Activated CD4-positive, alpha-beta T cell treated with anti-CD3 and anti-CD28 coated beads, Interleukin-2, amount 10 ng/mL, durations not matched to agents 24 days and 14 days (primary cell): ENCODE measurements at regions not wholly inside any gene's neighbourhood (a gene's known extent, or its start where the extent isn't known, plus 50 kb on each side); places are given as distances from the start of the nearest gene placed in this dataset.

Experiments used
- DNase-seq: peaks from one replicate; pipeline ENCODE4 v3.0.0; 2022
- H3K27ac Mint-ChIP-seq: one replicate; pipeline ENCODE4 v1.8.0; 2022; ENCODE audit warnings: mild to moderate bottlenecking, mixed read lengths
- H3K27me3 Mint-ChIP-seq: one replicate; pipeline ENCODE4 v1.8.0; 2022; ENCODE audit warnings: mixed read lengths
- H3K36me3 Mint-ChIP-seq: one replicate; pipeline ENCODE4 v1.8.0; 2022; ENCODE audit warnings: low read depth, mild to moderate bottlenecking, mixed read lengths
- H3K4me1 Mint-ChIP-seq: one replicate; pipeline ENCODE4 v1.8.0; 2021; ENCODE audit warnings: mixed read lengths
- H3K4me3 Mint-ChIP-seq: one replicate; pipeline ENCODE4 v1.8.0; 2022; ENCODE audit warnings: mild to moderate bottlenecking, moderate library complexity, mixed read lengths
- H3K9me3 Mint-ChIP-seq: one replicate; pipeline ENCODE4 v1.8.0; 2021; ENCODE audit warnings: mixed read lengths
- intact Hi-C: fragments of 100-400 bp; cut with micrococcal nuclease; formaldehyde crosslinking; loops from one replicate; pipeline ENCODE4 v1.15.1; 2023

GRCh38 chr13:54183728-54184127, 1155.1 kb downstream of the OLFM4 start:
- intact Hi-C loops = no loop called here
- H3K4me3 Mint-ChIP-seq = no peak overlapping the region
- DNase-seq = no peak
- no peaks in the 10 kb centered on the region for H3K36me3 Mint-ChIP-seq
- H3K27me3 Mint-ChIP-seq = no peaks in the 10 kb centered on the region
- H3K27ac Mint-ChIP-seq = no peak overlapping the region
- H3K4me1 Mint-ChIP-seq = no peaks in the 10 kb centered on the region
- peaks cover 9% of the 10 kb centered on the region for H3K9me3 Mint-ChIP-seq

- no peak for DNase-seq
- Mint-ChIP-seq H3K4me1 (no peaks in the 10 kb centered on the region), H3K27ac (no peak overlapping the region), H3K27me3 (no peaks in the 10 kb centered on the region), H3K4me3 (no peak overlapping the region), H3K36me3 (no peaks in the 10 kb centered on the region), H3K9me3 (peaks cover 12% of the 10 kb centered on the region)
- intact Hi-C loops = no loop called here
These were observed 1156.0 kb downstream of the OLFM4 start for GRCh38 chr13:54184576-54184975.

- Mint-ChIP-seq H3K27ac (no peak overlapping the region), H3K36me3 (no peaks in the 10 kb centered on the region), H3K27me3 (no peaks in the 10 kb centered on the region), H3K9me3 (peaks cover 13% of the 10 kb centered on the region), H3K4me3 (no peak overlapping the region), H3K4me1 (no peaks in the 10 kb centered on the region)
- DNase-seq = no peak
- intact Hi-C loops = no loop called here
These were observed 1156.5 kb downstream of the OLFM4 start for GRCh38 chr13:54185101-54185500.

GRCh38 chr13:54185785-54186184, 1157.2 kb downstream of the OLFM4 start:
- intact Hi-C loops = no loop called here

GRCh38 chr13:54187461-54187860, 1158.8 kb downstream of the OLFM4 start:
- intact Hi-C loops = no loop called here
- no peak overlapping the region for H3K27ac Mint-ChIP-seq
- DNase-seq = no peak
- no peak overlapping the region for H3K4me3 Mint-ChIP-seq
- H3K36me3 Mint-ChIP-seq = no peaks in the 10 kb centered on the region
- H3K4me1 Mint-ChIP-seq = no peaks in the 10 kb centered on the region
- H3K27me3 Mint-ChIP-seq = no peaks in the 10 kb centered on the region
- H3K9me3 Mint-ChIP-seq = peaks cover 13% of the 10 kb centered on the region

More at GRCh38 chr13:54185785-54186184, 1157.2 kb downstream of the OLFM4 start:
- Mint-ChIP-seq H3K36me3 (no peaks in the 10 kb centered on the region), H3K4me3 (no peak overlapping the region), H3K27me3 (no peaks in the 10 kb centered on the region), H3K4me1 (no peaks in the 10 kb centered on the region), H3K9me3 (peaks cover 13% of the 10 kb centered on the region), H3K27ac (no peak overlapping the region)
- DNase-seq = no peak

GRCh38 chr13:54194233-54195024, 1165.8 kb downstream of the OLFM4 start:
- Mint-ChIP-seq H3K27ac (no peak overlapping the region), H3K4me1 (no peaks in the 10 kb centered on the region), H3K27me3 (no peaks in the 10 kb centered on the region), H3K4me3 (no peak overlapping the region), H3K9me3 (peaks cover 4% of the 10 kb centered on the region), H3K36me3 (no peaks in the 10 kb centered on the region)
- no peak for DNase-seq
- intact Hi-C loops = no loop called here

GRCh38 chr13:54196684-54197083, 1168.1 kb downstream of the OLFM4 start:
- Mint-ChIP-seq H3K27ac (no peak overlapping the region), H3K4me1 (no peaks in the 10 kb centered on the region), H3K27me3 (no peaks in the 10 kb centered on the region), H3K36me3 (no peaks in the 10 kb centered on the region), H3K4me3 (no peak overlapping the region), H3K9me3 (no peaks in the 10 kb centered on the region)
- no peak for DNase-seq
- intact Hi-C loops = no loop called here

GRCh38 chr13:54198911-54199310, 1170.3 kb downstream of the OLFM4 start:
- intact Hi-C loops = no loop called here
- Mint-ChIP-seq H3K9me3 (no peaks in the 10 kb centered on the region), H3K27me3 (no peaks in the 10 kb centered on the region), H3K4me1 (no peaks in the 10 kb centered on the region), H3K27ac (no peak overlapping the region), H3K36me3 (no peaks in the 10 kb centered on the region), H3K4me3 (no peak overlapping the region)
- DNase-seq = no peak

- peaks cover 7% of the 10 kb centered on the region for H3K9me3 Mint-ChIP-seq
- no peaks in the 10 kb centered on the region for H3K27me3 Mint-ChIP-seq
- H3K27ac Mint-ChIP-seq = no peak overlapping the region
- no peak for DNase-seq
- no peak overlapping the region for H3K4me3 Mint-ChIP-seq
- intact Hi-C loops = no loop called here
- H3K4me1 Mint-ChIP-seq = no peaks in the 10 kb centered on the region
- no peaks in the 10 kb centered on the region for H3K36me3 Mint-ChIP-seq
These were observed 1178.0 kb downstream of the OLFM4 start for GRCh38 chr13:54206626-54207025.

GRCh38 chr13:54210397-54211049, 1181.9 kb downstream of the OLFM4 start:
- DNase-seq = no peak
- Mint-ChIP-seq H3K4me1 (no peaks in the 10 kb centered on the region), H3K27ac (no peak overlapping the region), H3K36me3 (no peaks in the 10 kb centered on the region), H3K9me3 (peaks cover 10% of the 10 kb centered on the region), H3K4me3 (no peak overlapping the region), H3K27me3 (no peaks in the 10 kb centered on the region)
- intact Hi-C loops = no loop called here

GRCh38 chr13:54216221-54216620, 1187.6 kb downstream of the OLFM4 start:
- DNase-seq = no peak
- intact Hi-C loops = no loop called here
- H3K4me3 Mint-ChIP-seq = no peak overlapping the region
- no peak overlapping the region for H3K27ac Mint-ChIP-seq
- H3K4me1 Mint-ChIP-seq = no peaks in the 10 kb centered on the region
- no peaks in the 10 kb centered on the region for H3K27me3 Mint-ChIP-seq
- H3K9me3 Mint-ChIP-seq = peaks cover 11% of the 10 kb centered on the region
- H3K36me3 Mint-ChIP-seq = no peaks in the 10 kb centered on the region

GRCh38 chr13:54226876-54227275, 1198.3 kb downstream of the OLFM4 start:
- no peak overlapping the region for H3K4me3 Mint-ChIP-seq
- no peaks in the 10 kb centered on the region for H3K9me3 Mint-ChIP-seq
- no peaks in the 10 kb centered on the region for H3K27me3 Mint-ChIP-seq
- DNase-seq = no peak
- intact Hi-C loops = no loop called here
- no peak overlapping the region for H3K27ac Mint-ChIP-seq
- no peaks in the 10 kb centered on the region for H3K36me3 Mint-ChIP-seq
- H3K4me1 Mint-ChIP-seq = no peaks in the 10 kb centered on the region

- Mint-ChIP-seq H3K4me3 (no peak overlapping the region), H3K27ac (no peak overlapping the region), H3K36me3 (no peaks in the 10 kb centered on the region), H3K27me3 (no peaks in the 10 kb centered on the region), H3K9me3 (no peaks in the 10 kb centered on the region), H3K4me1 (no peaks in the 10 kb centered on the region)
- intact Hi-C loops = no loop called here
- no peak for DNase-seq
These were observed 1204.1 kb downstream of the OLFM4 start for GRCh38 chr13:54232700-54233099.

- DNase-seq = no peak
- no peaks in the 10 kb centered on the region for H3K36me3 Mint-ChIP-seq
- intact Hi-C loops = no loop called here
- no peaks in the 10 kb centered on the region for H3K4me1 Mint-ChIP-seq
- no peak overlapping the region for H3K4me3 Mint-ChIP-seq
- H3K27me3 Mint-ChIP-seq = no peaks in the 10 kb centered on the region
- H3K27ac Mint-ChIP-seq = no peak overlapping the region
- H3K9me3 Mint-ChIP-seq = no peaks in the 10 kb centered on the region
These were observed 1206.0 kb downstream of the OLFM4 start for GRCh38 chr13:54234607-54235006.
